Chondrocyte (in vitro differentiated cells): ENCODE measurements at regions not wholly inside any gene's neighbourhood (a gene's known extent, or its start where the extent isn't known, plus 50 kb on each side); places are given as distances from the start of the nearest gene placed in this dataset.

Experiments
- DNase-seq: peaks from one replicate; pipeline ENCODE4 v3.0.0; 2021; ENCODE audit warnings: mixed read lengths, low spot score
- H3K27ac Mint-ChIP-seq: one replicate; pipeline ENCODE4 v1.8.0; 2021; ENCODE audit warnings: mild to moderate bottlenecking, moderate library complexity, mixed read lengths; ENCODE audit not compliant: unreplicated experiment
- H3K27me3 Mint-ChIP-seq: 2 replicates; pipeline ENCODE4 v1.8.0; 2021; ENCODE audit warnings: low read depth, mixed read lengths
- H3K36me3 Mint-ChIP-seq: 2 replicates; pipeline ENCODE4 v1.8.0; 2021; ENCODE audit warnings: low read depth, mixed read lengths
- H3K4me1 Mint-ChIP-seq: 2 replicates; pipeline ENCODE4 v1.8.0; 2021; ENCODE audit warnings: low read depth, mild to moderate bottlenecking, mixed read lengths
- H3K4me3 Mint-ChIP-seq: one replicate; pipeline ENCODE4 v1.8.0; 2021; ENCODE audit warnings: mild to moderate bottlenecking, moderate library complexity, mixed read lengths; ENCODE audit not compliant: unreplicated experiment
- H3K9me3 Mint-ChIP-seq: 2 replicates; pipeline ENCODE4 v1.8.0; 2021; ENCODE audit warnings: low read depth, mixed read lengths
- CTCF ChIP-seq: fragments of 200-600 bp; sonication (generic); IDR thresholded peaks from 2 replicates; pipeline ENCODE4 v1.5.0; 2021; ENCODE audit warnings: antibody characterized with exemption, mild to moderate bottlenecking, moderate library complexity

- DNase-seq = no peak
- no peak for TF ChIP-seq CTCF
- H3K4me1 Mint-ChIP-seq = peaks cover 23% of the 10 kb centered on the region
- H3K27ac Mint-ChIP-seq = peak overlapping the region; percentile 76
- no peaks in the 10 kb centered on the region for H3K9me3 Mint-ChIP-seq
- no peak overlapping the region for H3K4me3 Mint-ChIP-seq
- no peaks in the 10 kb centered on the region for H3K27me3 Mint-ChIP-seq
- no peaks in the 10 kb centered on the region for H3K36me3 Mint-ChIP-seq
Measured at GRCh38 chr12:24360461-24360860, 411.0 kb upstream of the SOX5 start.

DNA sequence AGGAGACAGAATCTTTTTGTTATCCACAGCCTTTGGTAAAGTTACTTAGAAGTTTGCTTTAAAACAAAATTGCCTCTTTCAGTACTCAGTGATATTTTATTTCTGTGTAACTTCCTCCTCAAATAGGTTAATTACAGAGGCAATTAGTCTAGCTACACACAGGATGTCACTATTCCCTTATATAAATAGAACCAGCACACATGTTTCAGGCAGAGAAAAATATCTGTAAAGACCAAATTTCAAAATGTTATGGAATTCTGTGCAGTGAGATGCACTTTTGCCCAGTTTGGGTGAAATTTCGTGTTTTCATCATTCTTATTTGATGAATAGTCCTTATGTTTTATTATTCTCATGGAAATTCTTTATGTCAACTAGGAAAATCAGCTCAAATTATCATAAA, 410.6 kb upstream of the SOX5 start:
- H3K9me3 Mint-ChIP-seq = no peaks in the 10 kb centered on the region
- H3K27me3 Mint-ChIP-seq = no peaks in the 10 kb centered on the region
- H3K36me3 Mint-ChIP-seq = no peaks in the 10 kb centered on the region
- DNase-seq = no peak
- peaks cover 23% of the 10 kb centered on the region for H3K4me1 Mint-ChIP-seq
- peak; percentile 71 for TF ChIP-seq CTCF
- peak overlapping the region; percentile 76 for H3K27ac Mint-ChIP-seq
- no peak overlapping the region for H3K4me3 Mint-ChIP-seq

GRCh38 chr12:24359418-24359817, 409.9 kb upstream of the SOX5 start:
- H3K4me1 Mint-ChIP-seq = peaks cover 23% of the 10 kb centered on the region

GRCh38 chr12:24356240-24356804, 406.9 kb upstream of the SOX5 start:
- no peak overlapping the region for H3K4me3 Mint-ChIP-seq
- no peaks in the 10 kb centered on the region for H3K27me3 Mint-ChIP-seq
- no peaks in the 10 kb centered on the region for H3K36me3 Mint-ChIP-seq
- peaks cover 23% of the 10 kb centered on the region for H3K4me1 Mint-ChIP-seq
- DNase-seq = no peak
- no peak overlapping the region for H3K27ac Mint-ChIP-seq
- no peak for TF ChIP-seq CTCF
- H3K9me3 Mint-ChIP-seq = no peaks in the 10 kb centered on the region

More at GRCh38 chr12:24359418-24359817, 409.9 kb upstream of the SOX5 start:
- Mint-ChIP-seq H3K9me3 (no peaks in the 10 kb centered on the region), H3K27me3 (no peaks in the 10 kb centered on the region), H3K27ac (peak overlapping the region; percentile 76), H3K36me3 (no peaks in the 10 kb centered on the region), H3K4me3 (no peak overlapping the region)
- no peak for DNase-seq
- no peak for TF ChIP-seq CTCF

- Mint-ChIP-seq H3K27me3 (no peaks in the 10 kb centered on the region), H3K27ac (no peak overlapping the region), H3K9me3 (peaks cover 9% of the 10 kb centered on the region), H3K36me3 (no peaks in the 10 kb centered on the region), H3K4me1 (no peaks in the 10 kb centered on the region), H3K4me3 (no peak overlapping the region)
- no peak for TF ChIP-seq CTCF
- DNase-seq = no peak
Measured at GRCh38 chr12:24352363-24352762, 402.9 kb upstream of the SOX5 start.
